Stomach (tissue), 8 donors: ENCODE measurements at regions not wholly inside any gene's neighbourhood (a gene's known extent, or its start where the extent isn't known, plus 50 kb on each side); places are given as distances from the start of the nearest gene placed in this dataset.

ENCODE experiments used
- DNase-seq, 2 donors: peaks; one replicate each; pipeline versions ENCODE4 v3.0.0 to v3.0.0-alpha.2; 2013 to 2019
- H3K27ac ChIP-seq, 5 donors: fragments of 200-600 bp in 4 of 5; sonication (generic) in 4 of 5; one replicate each; pipeline ENCODE4 v1.5.1; 2013 to 2019; ENCODE audit warnings: mild to moderate bottlenecking in 1 of 5, moderate library complexity in 1 of 5
- H3K27me3 ChIP-seq, 3 donors: fragments of 200-600 bp; sonication (generic); one replicate each; pipeline ENCODE4 v1.5.1; 2017 to 2019; ENCODE audit warnings: mixed run types in 1 of 3
- H3K36me3 ChIP-seq, 4 donors: fragments of 200-600 bp; sonication (generic); 1 replicate in 3 of 4; 2 replicates in 1 of 4; pipeline ENCODE4 v1.5.1; 2016 to 2019
- H3K4me1 ChIP-seq, 4 donors: fragments of 200-600 bp; sonication (generic); one replicate each; pipeline ENCODE4 v1.5.1; 2016 to 2019
- H3K4me3 ChIP-seq, 4 donors: fragments of 200-600 bp; sonication (generic) in 3 of 4; one replicate each; pipeline ENCODE4 v1.5.1; 2016 to 2019; ENCODE audit warnings: mild to moderate bottlenecking in 1 of 4
- H3K9me3 ChIP-seq, 4 donors: fragments of 200-600 bp; sonication (generic); one replicate each; pipeline ENCODE4 v1.5.1; 2016 to 2019
- EP300 ChIP-seq: sonication (generic); formaldehyde crosslinking; IDR thresholded peaks from one replicate; pipeline ENCODE4 v1.6.1; 2017; ENCODE audit warnings: antibody characterized with exemption
- POLR2A ChIP-seq, 4 donors: fragments of 450-650 bp; IDR thresholded peaks; one replicate each; pipeline ENCODE4 v1.6.1; 2016; ENCODE audit warnings: antibody characterized with exemption in 4 of 4, control low read depth in 2 of 4, mild to moderate bottlenecking in 1 of 4, moderate library complexity in 1 of 4
- POLR2AphosphoS5 ChIP-seq, 3 donors: sonication (generic); formaldehyde crosslinking; IDR thresholded peaks; one replicate each; pipeline ENCODE4 v1.6.1; 2016; ENCODE audit warnings: antibody characterized with exemption in 3 of 3
- WGBS, 5 donors: extraction: QIAGEN DNeasy Blood & Tissue Kit in 3 of 5; methylation state at CpG; one replicate each; pipeline versions ENCODE4 v1.1.5 to v1.1.7; 2013 to 2018; 5-methylcytosine and 5-hydroxymethylcytosine counted together
- intact Hi-C: fragments of 100-400 bp; cut with DNase I; formaldehyde crosslinking; loops from one replicate; pipeline ENCODE4 v1.15.1; 2023; ENCODE audit warnings: low total_unique reads
- TF ChIP-seq, protein P1 (sequence below), 7 experiments: fragments of 450-650 bp in 4 of 7; fragments of 200-600 bp in 3 of 7; sonication (generic) in 3 of 7; IDR thresholded peaks; one replicate each; pipeline ENCODE4 v1.5.1; 2016 to 2019; ENCODE audit warnings: antibody characterized with exemption in 7 of 7, control low read depth in 2 of 7, mild to moderate bottlenecking in 1 of 7
- donor health status: healthy with polysubstance abuse.
- donor health status: Bipolar disorder and iron deficiency.
- donor health status: healthy.

DNA sequence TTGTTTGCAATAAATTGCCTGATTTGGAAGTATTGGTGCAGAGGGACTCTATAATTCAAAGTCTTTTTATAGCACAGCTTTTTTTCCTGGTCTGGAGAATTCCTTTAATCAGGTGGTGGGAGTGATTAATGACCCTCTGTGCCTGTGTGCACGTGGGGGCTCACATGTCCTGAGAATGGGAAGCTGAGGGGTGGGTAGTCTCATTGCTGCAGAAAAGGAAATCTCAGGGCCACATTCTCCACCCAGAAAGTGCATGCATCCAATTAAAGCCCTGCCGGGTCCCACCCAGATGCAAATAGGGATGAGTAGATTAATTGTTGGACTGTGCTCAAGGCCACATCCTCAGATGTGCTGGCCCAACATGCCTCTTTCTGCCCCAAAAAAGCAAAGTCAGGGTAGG, 324.7 kb downstream of the CXCL12 start:
- Histone ChIP-seq H3K4me1 (peaks cover 3 to 24% (median 8%) of the 10 kb centered on the region in 4 donors), H3K27me3 (peaks cover 0 to 15% (median 0%) of the 10 kb centered on the region in 3 donors), H3K9me3 (no peaks in the 10 kb centered on the region), H3K27ac (no peak overlapping the region), H3K4me3 (no peak overlapping the region), H3K36me3 (no peaks in the 10 kb centered on the region)
- WGBS, 5 donors = 32 to 45% (median 41%) methylated on average over 2 of the region's 2 CpGs
- TF ChIP-seq POLR2A (IDR thresholded peaks at IDR 0.05) = no peak
- intact Hi-C loops = no loop called here
- no peak for DNase-seq

DNA sequence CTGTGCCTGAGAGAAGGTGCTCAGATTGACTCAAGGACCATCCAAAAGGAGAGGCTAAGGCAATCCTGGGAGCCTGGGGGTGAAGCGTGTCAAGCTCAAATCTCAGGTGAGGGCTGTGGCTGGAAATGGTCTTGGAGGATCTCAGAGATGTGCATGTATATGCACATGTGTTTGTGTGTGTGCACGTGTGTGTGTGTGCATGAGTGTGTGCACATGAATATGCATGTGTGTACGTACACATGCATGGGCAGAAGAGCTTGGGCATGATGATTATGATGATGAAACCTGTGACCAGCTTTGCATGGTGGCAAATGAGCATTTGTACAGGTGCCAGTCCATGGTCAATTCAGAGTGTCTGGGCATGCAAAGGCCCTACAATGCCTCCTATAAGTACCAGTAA, 326.6 kb downstream of the CXCL12 start:
- DNase-seq = no peak
- Histone ChIP-seq H3K36me3 (no peaks in the 10 kb centered on the region), H3K27me3 (peaks cover 0 to 15% (median 0%) of the 10 kb centered on the region in 3 donors), H3K4me1 (peaks cover 0 to 6% (median 0%) of the 10 kb centered on the region in 4 donors), H3K4me3 (no peak overlapping the region), H3K9me3 (no peaks in the 10 kb centered on the region), H3K27ac (no peak overlapping the region)
- intact Hi-C loops = no loop called here
- 91 to 97% (median 93%) methylated on average over 3 of the region's 3 CpGs for WGBS, 5 donors
- TF ChIP-seq, protein P1, sequence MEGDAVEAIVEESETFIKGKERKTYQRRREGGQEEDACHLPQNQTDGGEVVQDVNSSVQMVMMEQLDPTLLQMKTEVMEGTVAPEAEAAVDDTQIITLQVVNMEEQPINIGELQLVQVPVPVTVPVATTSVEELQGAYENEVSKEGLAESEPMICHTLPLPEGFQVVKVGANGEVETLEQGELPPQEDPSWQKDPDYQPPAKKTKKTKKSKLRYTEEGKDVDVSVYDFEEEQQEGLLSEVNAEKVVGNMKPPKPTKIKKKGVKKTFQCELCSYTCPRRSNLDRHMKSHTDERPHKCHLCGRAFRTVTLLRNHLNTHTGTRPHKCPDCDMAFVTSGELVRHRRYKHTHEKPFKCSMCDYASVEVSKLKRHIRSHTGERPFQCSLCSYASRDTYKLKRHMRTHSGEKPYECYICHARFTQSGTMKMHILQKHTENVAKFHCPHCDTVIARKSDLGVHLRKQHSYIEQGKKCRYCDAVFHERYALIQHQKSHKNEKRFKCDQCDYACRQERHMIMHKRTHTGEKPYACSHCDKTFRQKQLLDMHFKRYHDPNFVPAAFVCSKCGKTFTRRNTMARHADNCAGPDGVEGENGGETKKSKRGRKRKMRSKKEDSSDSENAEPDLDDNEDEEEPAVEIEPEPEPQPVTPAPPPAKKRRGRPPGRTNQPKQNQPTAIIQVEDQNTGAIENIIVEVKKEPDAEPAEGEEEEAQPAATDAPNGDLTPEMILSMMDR (IDR thresholded peaks at IDR 0.05) = no peak
- TF ChIP-seq POLR2AphosphoS5 (IDR thresholded peaks at IDR 0.05) = no peak
- no peak for TF ChIP-seq POLR2A (IDR thresholded peaks at IDR 0.05)
- no peak for TF ChIP-seq EP300

DNA sequence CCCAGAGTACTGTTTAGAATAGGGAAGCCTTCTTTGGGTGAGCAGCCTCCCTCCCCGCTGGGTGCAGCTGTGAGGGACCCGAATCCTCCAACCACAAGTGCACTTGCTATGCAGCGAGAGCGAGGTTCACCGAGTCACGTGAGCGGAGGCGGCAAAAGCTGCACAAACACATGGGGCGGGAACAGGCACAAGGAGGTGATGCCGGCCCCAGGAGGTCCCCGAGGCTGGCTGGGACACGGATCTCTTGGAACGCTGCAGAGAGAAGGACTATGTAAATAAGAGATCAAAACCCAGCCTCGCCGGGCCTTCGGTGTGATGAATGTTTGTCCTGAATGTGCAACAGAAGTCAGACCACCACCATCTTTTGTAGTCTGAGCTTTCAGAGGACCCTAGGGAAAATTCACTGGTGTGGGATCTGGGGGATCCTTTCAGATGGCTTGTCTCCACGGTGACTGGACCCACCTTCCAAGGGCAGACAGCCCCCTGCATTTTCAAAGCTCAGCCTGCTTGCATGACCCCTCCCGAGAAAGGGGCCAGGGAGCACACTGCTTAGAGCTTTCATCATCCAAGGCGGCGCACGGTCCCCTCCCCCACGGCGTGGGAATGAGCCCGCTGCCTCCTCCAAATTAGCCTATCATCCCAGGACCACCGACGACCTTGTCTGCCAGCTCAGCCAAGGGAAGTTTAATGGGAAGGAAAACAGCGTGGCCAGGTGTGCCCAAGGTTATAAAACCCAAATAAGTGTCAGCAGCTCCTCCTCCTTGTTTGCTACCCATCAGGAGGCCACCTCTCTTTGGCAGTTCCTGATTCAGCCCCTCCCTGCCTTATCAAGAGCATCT, 327.7 kb downstream of the CXCL12 start:
- TF ChIP-seq EP300 = no peak
- TF ChIP-seq, protein P1 (IDR thresholded peaks at IDR 0.05) = no peak
- no peak for TF ChIP-seq POLR2A (IDR thresholded peaks at IDR 0.05)
- TF ChIP-seq POLR2AphosphoS5 (IDR thresholded peaks at IDR 0.05) = no peak
- DNase-seq = peak in 1 of 2 donors; percentile 61
- 29 to 70% (median 45%) methylated on average over 16 to 27 of the region's 27 CpGs for WGBS, 5 donors
- Histone ChIP-seq H3K4me3 (no peak overlapping the region), H3K36me3 (no peaks in the 10 kb centered on the region), H3K9me3 (no peaks in the 10 kb centered on the region), H3K27me3 (peaks cover 0 to 15% (median 0%) of the 10 kb centered on the region in 3 donors), H3K27ac (no peak overlapping the region), H3K4me1 (peaks cover 0 to 6% (median 0%) of the 10 kb centered on the region in 4 donors)
- intact Hi-C loops = no loop called here

DNA sequence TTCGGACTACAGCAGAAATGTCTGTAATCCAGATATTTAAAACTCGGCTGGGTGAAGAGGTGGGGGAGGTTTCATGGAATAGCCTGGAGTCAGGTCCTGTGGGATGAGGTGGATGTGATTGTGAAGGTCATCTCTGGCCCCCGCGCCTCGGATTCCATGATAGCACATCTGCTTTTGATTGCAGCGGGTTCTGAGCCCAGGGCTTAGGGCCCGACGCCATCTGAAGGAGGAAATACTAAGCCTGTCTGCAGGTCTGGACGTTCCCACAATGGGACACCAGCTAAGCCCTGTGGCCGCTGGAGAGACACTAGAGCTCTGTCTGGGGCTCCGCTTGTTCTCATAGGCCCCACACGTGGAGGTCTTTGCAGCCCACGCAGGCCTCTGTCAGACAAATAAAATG, 328.7 kb downstream of the CXCL12 start:
- intact Hi-C loops = no loop called here
- Histone ChIP-seq H3K9me3 (no peaks in the 10 kb centered on the region), H3K4me3 (no peak overlapping the region), H3K27me3 (peaks cover 0 to 15% (median 0%) of the 10 kb centered on the region in 3 donors), H3K36me3 (no peaks in the 10 kb centered on the region), H3K27ac (no peak overlapping the region), H3K4me1 (peaks cover 0 to 12% (median 0%) of the 10 kb centered on the region in 4 donors)
- WGBS, 5 donors = 80 to 90% (median 85%) methylated on average over 13 of the region's 13 CpGs
- no peak for DNase-seq
- TF ChIP-seq POLR2AphosphoS5 (IDR thresholded peaks at IDR 0.05) (no peak), EP300 (no peak), POLR2A (IDR thresholded peaks at IDR 0.05) (no peak)
- TF ChIP-seq, protein P1 (IDR thresholded peaks at IDR 0.05) = no peak

DNA sequence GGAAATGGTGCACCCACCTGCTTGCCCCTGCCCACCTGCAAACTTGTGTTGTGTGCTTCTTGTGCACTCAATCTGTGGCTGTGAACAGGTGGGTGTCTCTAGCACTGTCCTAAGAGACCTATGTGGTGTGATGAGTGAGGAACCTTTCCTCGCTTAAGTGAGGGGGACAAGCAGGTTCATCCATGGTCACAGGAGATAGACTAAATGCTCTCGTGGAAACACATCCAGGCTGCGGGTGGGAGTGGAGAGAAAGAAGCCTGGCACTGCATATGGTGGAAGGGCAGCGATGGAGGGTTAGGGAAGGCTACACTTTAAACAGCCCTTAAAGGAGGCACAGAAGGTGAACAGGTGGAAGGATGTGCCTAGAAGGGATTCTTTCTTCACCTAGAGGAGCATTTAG, 330.9 kb downstream of the CXCL12 start:
- Histone ChIP-seq H3K36me3 (no peaks in the 10 kb centered on the region), H3K4me3 (no peak overlapping the region), H3K27me3 (peaks cover 0 to 15% (median 0%) of the 10 kb centered on the region in 3 donors), H3K4me1 (peaks cover 0 to 15% (median 0%) of the 10 kb centered on the region in 4 donors), H3K27ac (no peak overlapping the region), H3K9me3 (no peaks in the 10 kb centered on the region)
- intact Hi-C loops = no loop called here
- no peak for DNase-seq
- 93 to 99% (median 95%) methylated on average over 4 of the region's 4 CpGs for WGBS, 5 donors
- TF ChIP-seq POLR2AphosphoS5 (IDR thresholded peaks at IDR 0.05) (no peak), POLR2A (IDR thresholded peaks at IDR 0.05) (no peak), EP300 (no peak)
- TF ChIP-seq, protein P1 (IDR thresholded peaks at IDR 0.05) = no peak
